Stimulated activated CD4-positive, alpha-beta T cell treated with anti-CD3 and anti-CD28 coated beads, Interleukin-15, amount 100 ng/mL, for 24 hours (primary cell): ENCODE measurements at regions not wholly inside any gene's neighbourhood (a gene's known extent, or its start where the extent isn't known, plus 50 kb on each side); places are given as distances from the start of the nearest gene placed in this dataset.
"Not testable (repeated sequence)": the region's sequence is repeated elsewhere in the genome, so short reads cannot be mapped to it uniquely, and the experiment has no call there.

Source experiments
- DNase-seq: peaks from one replicate; pipeline ENCODE4 v3.0.0-alpha.2; 2020

- no peak for DNase-seq
Measured at GRCh38 chr4:159552979-159553768, 450.3 kb downstream of the RAPGEF2 start.

GRCh38 chr4:159555873-159556272 is 453.0 kb downstream of the RAPGEF2 start:
- DNase-seq = no peak

GRCh38 chr4:159562366-159562765 is 459.5 kb downstream of the RAPGEF2 start:
- no peak for DNase-seq

- DNase-seq = no peak
Measured at GRCh38 chr4:159563257-159563656, 460.4 kb downstream of the RAPGEF2 start.

- no peak for DNase-seq
Measured at GRCh38 chr4:159564615-159565014, 461.7 kb downstream of the RAPGEF2 start.

GRCh38 chr4:159566786-159567185 is 463.9 kb downstream of the RAPGEF2 start:
- no peak for DNase-seq

GRCh38 chr4:159577241-159577640 is 474.4 kb downstream of the RAPGEF2 start:
- no peak for DNase-seq

- DNase-seq = no peak
Measured at GRCh38 chr4:159582685-159583084, 479.8 kb downstream of the RAPGEF2 start.

- DNase-seq = no peak
Measured at GRCh38 chr4:159592898-159593556, 490.1 kb downstream of the RAPGEF2 start.

- no peak for DNase-seq
Measured at GRCh38 chr4:159593681-159594080, 490.8 kb downstream of the RAPGEF2 start.

- DNase-seq = no peak
Measured at GRCh38 chr4:159594576-159594975, 491.7 kb downstream of the RAPGEF2 start.

GRCh38 chr4:159595101-159595500 is 492.2 kb downstream of the RAPGEF2 start:
- not testable (repeated sequence) for DNase-seq

GRCh38 chr4:159598602-159599001 is 495.7 kb downstream of the RAPGEF2 start:
- no peak for DNase-seq

- DNase-seq = no peak
Measured at GRCh38 chr4:159600061-159600460, 497.2 kb downstream of the RAPGEF2 start.

- no peak for DNase-seq
Measured at GRCh38 chr4:159604781-159605180, 501.9 kb downstream of the RAPGEF2 start.

- DNase-seq = no peak
Measured at GRCh38 chr4:159606835-159607234, 504.0 kb downstream of the RAPGEF2 start.

GRCh38 chr4:159607809-159608208 is 504.9 kb downstream of the RAPGEF2 start:
- no peak for DNase-seq

GRCh38 chr4:159608436-159608835 is 505.6 kb downstream of the RAPGEF2 start:
- no peak for DNase-seq

- no peak for DNase-seq
Measured at GRCh38 chr4:159632031-159632430, 529.2 kb downstream of the RAPGEF2 start.

GRCh38 chr4:159639671-159640323 is 536.9 kb downstream of the RAPGEF2 start:
- DNase-seq = no peak

GRCh38 chr4:159649237-159649636 is 546.4 kb downstream of the RAPGEF2 start:
- DNase-seq = no peak

GRCh38 chr4:159652871-159653270 is 550.0 kb downstream of the RAPGEF2 start:
- DNase-seq = no peak

- no peak for DNase-seq
Measured at GRCh38 chr4:159655547-159655946, 552.7 kb downstream of the RAPGEF2 start.

GRCh38 chr4:159669094-159669493 is 566.2 kb downstream of the RAPGEF2 start:
- no peak for DNase-seq
